HG03521 (cell line): ENCODE measurements at regions not wholly inside any gene's neighbourhood (a gene's known extent, or its start where the extent isn't known, plus 50 kb on each side); places are given as distances from the start of the nearest gene placed in this dataset.
"Not testable (repeated sequence)": the region's sequence is repeated elsewhere in the genome, so short reads cannot be mapped to it uniquely, and the experiment has no call there.

Experiments
- ATAC-seq: cut with Tn5 transposase; IDR thresholded peaks from one replicate; pipeline ENCODE4 v1.9.1; 2021; ENCODE audit warnings: mild to moderate bottlenecking, moderate library complexity; ENCODE audit not compliant: unreplicated experiment

GRCh38 chr18:35864916-35865315, 107.6 kb upstream of the RMP24 start:
- ATAC-seq, result no peak

DNA sequence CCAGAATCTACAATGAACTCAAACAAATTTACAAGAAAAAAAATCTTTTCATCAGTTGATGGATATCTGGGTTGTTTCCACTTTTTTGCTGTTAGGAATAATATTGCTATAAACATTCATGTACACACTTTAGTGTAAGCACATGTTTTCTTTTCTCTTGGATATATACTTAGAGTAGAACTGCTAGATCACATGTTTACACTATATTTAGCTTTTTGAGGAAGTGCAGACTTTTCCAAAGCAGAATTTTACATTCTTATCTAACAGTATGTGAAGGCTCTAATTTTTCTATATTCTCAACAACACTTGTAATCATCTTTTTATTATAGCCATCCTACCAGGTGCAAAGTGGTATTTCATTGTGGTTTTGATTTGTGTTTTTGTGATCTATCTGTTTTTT, 103.6 kb upstream of the RMP24 start:
- no peak for ATAC-seq

- no peak for ATAC-seq
Measured at GRCh38 chr18:35871337-35871736, 101.1 kb upstream of the RMP24 start.

GRCh38 chr18:35875566-35875965, 96.9 kb upstream of the RMP24 start:
- ATAC-seq, result no peak

DNA sequence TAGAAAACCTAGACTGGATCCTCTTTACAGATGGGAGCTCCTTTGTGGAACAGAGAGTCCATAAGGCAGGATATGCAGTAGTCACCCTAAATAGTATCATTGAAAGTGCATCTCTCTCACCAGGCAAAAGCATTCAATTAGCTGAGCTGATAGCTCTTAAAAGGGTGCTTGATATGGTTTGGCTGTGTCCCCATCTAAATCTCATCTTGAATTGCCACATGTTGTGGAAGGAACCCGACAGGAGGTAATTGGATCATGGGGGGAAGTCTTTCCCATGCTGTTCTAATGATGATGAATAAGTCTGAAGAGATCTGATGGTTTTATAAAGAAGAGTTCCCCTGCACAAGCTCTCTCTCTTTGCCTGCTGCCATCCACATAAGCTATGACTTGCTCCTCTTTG, 96.2 kb upstream of the RMP24 start:
- no peak for ATAC-seq

DNA sequence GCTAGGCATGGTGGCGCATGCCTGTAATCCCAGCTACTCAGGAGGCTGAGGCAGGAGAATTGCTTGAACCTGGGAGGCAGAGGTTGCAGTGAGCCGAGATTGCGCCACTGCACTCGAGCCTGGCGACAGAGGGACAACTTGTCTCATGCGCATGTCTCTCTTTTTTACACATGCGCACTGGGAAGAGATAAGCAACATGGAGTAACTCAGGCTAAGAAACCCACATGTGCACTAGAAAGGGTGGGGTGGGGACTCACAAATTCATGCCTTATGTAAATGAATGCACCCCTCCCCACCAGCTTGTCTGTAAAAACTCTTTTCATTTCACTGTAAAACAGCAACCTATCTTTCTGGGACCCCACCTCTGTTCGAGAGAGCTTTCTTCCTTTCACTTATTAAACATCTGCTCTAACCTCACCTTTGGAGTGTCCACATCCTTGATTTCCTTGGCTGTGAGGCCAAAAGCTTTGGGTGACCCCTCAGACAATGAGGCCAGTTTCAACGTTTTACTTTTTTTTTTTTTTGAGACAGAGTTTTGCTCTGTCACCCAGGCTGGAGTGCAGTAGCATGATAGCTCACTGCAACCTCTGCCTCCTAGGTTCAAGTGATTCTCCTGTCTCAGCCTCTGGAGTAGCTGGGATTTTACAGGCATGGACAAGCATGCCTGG, 91.6 kb upstream of the RMP24 start:
- ATAC-seq, result no peak

- ATAC-seq, result no peak
Measured at GRCh38 chr18:35888329-35888728, 84.2 kb upstream of the RMP24 start.

GRCh38 chr18:35889677-35890076, 82.8 kb upstream of the RMP24 start:
- no peak for ATAC-seq

GRCh38 chr18:35890323-35890722, 82.2 kb upstream of the RMP24 start:
- ATAC-seq, result no peak

GRCh38 chr18:35892118-35892517, 80.4 kb upstream of the RMP24 start:
- no peak for ATAC-seq

- ATAC-seq, result not testable (repeated sequence)
Measured at GRCh38 chr18:35897481-35897880, 75.0 kb upstream of the RMP24 start.

GRCh38 chr18:35904389-35905037, 68.0 kb upstream of the RMP24 start:
- no peak for ATAC-seq

DNA sequence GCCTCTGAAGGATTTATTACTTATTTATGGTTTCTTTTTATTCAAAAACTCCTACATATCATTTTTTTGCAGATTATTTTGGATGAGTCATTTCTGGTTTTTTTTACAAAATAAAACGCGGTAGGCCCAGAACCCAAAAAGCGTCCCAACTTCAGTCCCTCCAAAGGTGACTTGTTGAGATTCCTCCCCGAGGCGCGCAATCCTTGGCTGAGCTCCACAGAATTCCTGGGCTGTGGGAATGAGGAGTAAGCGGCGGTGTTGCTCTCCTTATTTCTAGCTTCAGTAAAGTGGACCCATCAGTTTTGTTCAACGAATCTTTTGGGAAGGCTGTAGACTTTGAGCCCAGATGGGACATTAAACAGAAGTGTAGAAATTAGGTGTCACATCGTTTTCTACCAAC, 67.0 kb upstream of the RMP24 start:
- no peak for ATAC-seq

GRCh38 chr18:35906291-35906690, 66.2 kb upstream of the RMP24 start:
- not testable (repeated sequence) for ATAC-seq

DNA sequence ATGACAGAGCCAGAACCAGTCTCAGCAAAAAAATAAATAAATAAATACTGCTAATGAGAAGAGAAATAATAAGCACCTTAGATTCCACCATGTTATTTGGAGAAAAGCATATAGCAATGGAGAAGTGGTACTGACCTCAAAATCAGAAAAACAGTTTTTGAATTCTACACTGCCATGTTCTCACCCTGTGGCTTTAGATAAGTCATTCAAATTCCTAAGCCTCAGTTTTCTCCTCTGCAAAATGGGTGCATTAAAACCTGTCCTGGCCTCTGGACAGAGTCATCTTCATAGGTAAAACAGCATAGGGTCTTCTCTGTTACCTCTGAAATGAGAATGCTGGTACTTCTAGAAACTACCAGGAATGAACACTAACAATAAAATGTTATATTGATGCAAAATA, 62.2 kb upstream of the RMP24 start:
- ATAC-seq, result no peak

GRCh38 chr18:35912332-35912731, 60.1 kb upstream of the RMP24 start:
- ATAC-seq, result no peak

GRCh38 chr18:35915056-35915455, 57.4 kb upstream of the RMP24 start:
- no peak for ATAC-seq

DNA sequence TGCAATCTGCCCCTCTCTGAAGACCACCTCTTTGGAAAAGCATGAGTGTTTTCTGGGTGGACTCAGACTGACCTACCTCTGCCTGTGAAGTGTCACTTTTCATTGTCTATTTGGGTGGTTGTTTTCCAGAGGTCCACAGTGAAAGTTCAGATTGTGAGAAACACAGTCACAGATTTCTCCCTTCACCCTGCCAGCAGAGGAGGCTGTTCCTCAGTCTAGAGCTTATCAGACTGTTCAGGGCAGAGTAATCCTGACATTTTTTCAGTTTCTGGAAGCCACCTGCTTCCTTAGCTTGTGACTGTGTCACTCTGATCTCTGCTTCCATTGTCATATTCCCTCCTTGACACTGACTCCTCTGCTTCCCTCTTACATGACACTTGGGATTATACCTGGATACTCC, 55.4 kb upstream of the RMP24 start:
- no peak for ATAC-seq

GRCh38 chr18:35918564-35918963, 53.9 kb upstream of the RMP24 start:
- no peak for ATAC-seq

DNA sequence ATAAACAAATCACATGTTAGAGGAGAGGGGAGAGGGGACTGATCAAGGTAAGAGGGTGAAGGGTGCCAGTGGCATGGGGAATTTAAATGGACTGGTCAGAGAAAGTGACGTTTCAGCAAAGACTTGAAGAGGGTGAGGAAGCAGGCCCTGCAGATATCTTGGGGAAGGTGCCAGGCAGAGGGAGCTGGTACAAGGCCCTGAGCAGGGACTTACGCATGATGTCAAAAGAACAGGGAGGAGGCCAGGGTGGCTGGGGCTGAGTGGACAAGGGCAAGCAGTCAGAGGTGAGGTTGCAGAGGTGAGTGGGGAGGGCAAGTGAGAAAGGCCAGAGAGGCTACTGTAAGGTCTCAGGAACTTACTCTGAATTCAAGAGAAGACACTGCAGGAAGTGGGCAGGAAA, 53.3 kb upstream of the RMP24 start:
- ATAC-seq, result no peak

DNA sequence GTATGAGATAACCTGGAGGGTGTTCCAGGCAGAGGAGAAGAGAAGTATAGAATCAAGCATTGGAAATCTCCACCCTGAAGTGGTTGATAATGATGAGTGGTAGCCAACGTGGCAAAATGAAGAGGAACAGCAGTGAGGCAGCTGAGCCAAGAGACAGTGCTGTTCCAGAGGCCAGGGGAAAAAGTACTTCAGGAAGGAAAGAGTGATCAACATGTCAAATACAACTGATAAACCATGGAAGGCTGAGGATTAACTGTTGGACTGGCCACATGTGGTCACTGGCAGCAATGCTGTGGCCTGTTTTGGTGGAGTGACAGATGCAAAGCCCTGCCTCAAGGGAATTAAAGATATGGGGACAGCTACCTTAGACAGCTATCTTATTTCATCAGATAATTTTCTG, 51.9 kb upstream of the RMP24 start:
- ATAC-seq, result no peak
